ENCODE measurements at regions not wholly inside any gene's neighbourhood (a gene's known extent, or its start where the extent isn't known, plus 50 kb on each side); places are given as distances from the start of the nearest gene placed in this dataset.
"Not testable (repeated sequence)": the region's sequence is repeated elsewhere in the genome, so short reads cannot be mapped to it uniquely, and the experiment has no call there.

- TF ChIP-seq POLR2A (IDR thresholded peaks at IDR 0.05): no peak
- TF ChIP-seq, protein P1, sequence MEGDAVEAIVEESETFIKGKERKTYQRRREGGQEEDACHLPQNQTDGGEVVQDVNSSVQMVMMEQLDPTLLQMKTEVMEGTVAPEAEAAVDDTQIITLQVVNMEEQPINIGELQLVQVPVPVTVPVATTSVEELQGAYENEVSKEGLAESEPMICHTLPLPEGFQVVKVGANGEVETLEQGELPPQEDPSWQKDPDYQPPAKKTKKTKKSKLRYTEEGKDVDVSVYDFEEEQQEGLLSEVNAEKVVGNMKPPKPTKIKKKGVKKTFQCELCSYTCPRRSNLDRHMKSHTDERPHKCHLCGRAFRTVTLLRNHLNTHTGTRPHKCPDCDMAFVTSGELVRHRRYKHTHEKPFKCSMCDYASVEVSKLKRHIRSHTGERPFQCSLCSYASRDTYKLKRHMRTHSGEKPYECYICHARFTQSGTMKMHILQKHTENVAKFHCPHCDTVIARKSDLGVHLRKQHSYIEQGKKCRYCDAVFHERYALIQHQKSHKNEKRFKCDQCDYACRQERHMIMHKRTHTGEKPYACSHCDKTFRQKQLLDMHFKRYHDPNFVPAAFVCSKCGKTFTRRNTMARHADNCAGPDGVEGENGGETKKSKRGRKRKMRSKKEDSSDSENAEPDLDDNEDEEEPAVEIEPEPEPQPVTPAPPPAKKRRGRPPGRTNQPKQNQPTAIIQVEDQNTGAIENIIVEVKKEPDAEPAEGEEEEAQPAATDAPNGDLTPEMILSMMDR (IDR thresholded peaks at IDR 0.05): no peak
- no peak for TF ChIP-seq POLR2AphosphoS5 (IDR thresholded peaks at IDR 0.05)
- Histone ChIP-seq H3K4me1 (no peaks in the 10 kb centered on the region), H3K27ac (no peak overlapping the region), H3K36me3 (no peaks in the 10 kb centered on the region), H3K9me3 (no peaks in the 10 kb centered on the region), H3K27me3 (no peaks in the 10 kb centered on the region), H3K4me3 (no peak overlapping the region)
- intact Hi-C loops (cut with DNase I; ENCODE audit: low total_unique reads): no loop called here
- DNase-seq (ENCODE audit: low spot score in 2 of 2): no peak
Observed at GRCh38 chr1:213448776-213449175, 397.7 kb downstream of the RPS6KC1 start.

- no peaks in the 10 kb centered on the region for H3K36me3 ChIP-seq
- no peaks in the 10 kb centered on the region for H3K27me3 ChIP-seq
- H3K4me1 ChIP-seq: no peaks in the 10 kb centered on the region
- no peak for TF ChIP-seq POLR2AphosphoS5 (IDR thresholded peaks at IDR 0.05)
- no peak overlapping the region for H3K4me3 ChIP-seq
- DNase-seq (ENCODE audit: low spot score in 2 of 2): no peak
- H3K27ac ChIP-seq: no peak overlapping the region
- H3K9me3 ChIP-seq: no peaks in the 10 kb centered on the region
- intact Hi-C loops (cut with DNase I; ENCODE audit: low total_unique reads): no loop called here
Observed at GRCh38 chr1:213452501-213452900, 401.5 kb downstream of the RPS6KC1 start.

GRCh38 chr1:213457186-213457585 lies 406.1 kb downstream of the RPS6KC1 start:
- peak in 1 of 2 donors; percentile 33 for DNase-seq (ENCODE audit: low spot score in 2 of 2)
- H3K36me3 ChIP-seq: no peaks in the 10 kb centered on the region
- no peaks in the 10 kb centered on the region for H3K4me1 ChIP-seq
- H3K9me3 ChIP-seq: no peaks in the 10 kb centered on the region
- TF ChIP-seq, protein P1 (IDR thresholded peaks at IDR 0.05): no peak
- TF ChIP-seq POLR2AphosphoS5 (IDR thresholded peaks at IDR 0.05) (no peak), POLR2A (IDR thresholded peaks at IDR 0.05) (no peak)
- intact Hi-C loops (cut with DNase I; ENCODE audit: low total_unique reads): no loop called here
- peak overlapping the region; percentile 21 to 38 for H3K27ac ChIP-seq
- no peaks in the 10 kb centered on the region for H3K27me3 ChIP-seq
- H3K4me3 ChIP-seq: no peak overlapping the region

DNA sequence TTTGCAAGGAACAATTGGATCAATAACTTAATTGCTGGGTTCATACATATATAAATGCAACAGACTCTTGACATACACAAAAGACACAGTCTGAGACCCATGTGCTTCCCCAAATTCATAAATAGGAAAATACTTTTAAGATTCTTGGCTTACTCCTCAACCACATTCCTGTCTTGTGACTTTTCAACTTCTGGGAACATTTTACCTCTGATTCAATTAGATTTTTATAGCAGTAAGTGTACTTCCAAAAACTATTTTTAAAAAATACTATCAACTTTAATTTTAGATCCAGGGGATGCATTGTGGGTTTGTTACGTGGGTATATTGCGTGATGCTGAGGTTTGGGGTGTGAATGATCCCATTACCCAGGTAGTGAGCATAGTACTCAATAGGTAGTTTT lies 406.7 kb downstream of the RPS6KC1 start:
- intact Hi-C loops (cut with DNase I; ENCODE audit: low total_unique reads): no loop called here
- peak overlapping the region; percentile 23 to 48 for H3K27ac ChIP-seq

DNA sequence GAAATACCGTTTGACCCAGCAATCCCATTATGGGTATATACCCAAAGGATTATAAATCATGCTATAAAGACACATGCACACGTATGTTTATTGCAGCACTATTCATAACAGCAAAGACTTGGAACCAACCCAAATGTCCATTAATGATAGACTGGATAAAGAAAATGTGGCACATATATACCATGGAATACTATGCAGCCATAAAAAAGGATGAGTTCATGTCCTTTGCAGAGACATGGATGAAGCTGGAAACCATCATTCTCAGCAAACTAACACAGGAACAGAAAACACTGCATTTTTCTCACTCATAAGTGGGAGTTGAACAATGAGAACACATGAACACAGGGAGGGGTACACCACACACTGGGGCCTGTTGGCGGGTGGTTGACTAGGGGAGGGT lies 411.3 kb downstream of the RPS6KC1 start:
- intact Hi-C loops (cut with DNase I; ENCODE audit: low total_unique reads); H3K27me3 ChIP-seq; H3K9me3 ChIP-seq; DNase-seq (ENCODE audit: low spot score in 2 of 2); H3K4me1 ChIP-seq; H3K27ac ChIP-seq; H3K4me3 ChIP-seq; H3K36me3 ChIP-seq: not testable (repeated sequence)

More for the DNA sequence above, 406.7 kb downstream of the RPS6KC1 start:
- no peaks in the 10 kb centered on the region for H3K36me3 ChIP-seq
- no peak for DNase-seq (ENCODE audit: low spot score in 2 of 2)
- no peak overlapping the region for H3K4me3 ChIP-seq
- no peaks in the 10 kb centered on the region for H3K27me3 ChIP-seq
- H3K9me3 ChIP-seq: peaks cover 0 to 3% of the 10 kb centered on the region in 2 donors
- H3K4me1 ChIP-seq: no peaks in the 10 kb centered on the region
- TF ChIP-seq, protein P1 (IDR thresholded peaks at IDR 0.05): no peak
- no peak for TF ChIP-seq POLR2AphosphoS5 (IDR thresholded peaks at IDR 0.05)
- TF ChIP-seq POLR2A (IDR thresholded peaks at IDR 0.05): no peak

- peaks cover 0 to 3% of the 10 kb centered on the region in 2 donors for H3K9me3 ChIP-seq
- no peak for DNase-seq (ENCODE audit: low spot score in 2 of 2)
- no peaks in the 10 kb centered on the region for H3K27me3 ChIP-seq
- no peak overlapping the region for H3K27ac ChIP-seq
- H3K4me3 ChIP-seq: no peak overlapping the region
- H3K4me1 ChIP-seq: no peaks in the 10 kb centered on the region
- intact Hi-C loops (cut with DNase I; ENCODE audit: low total_unique reads): no loop called here
- H3K36me3 ChIP-seq: no peaks in the 10 kb centered on the region
- TF ChIP-seq POLR2AphosphoS5 (IDR thresholded peaks at IDR 0.05) (no peak), POLR2A (IDR thresholded peaks at IDR 0.05) (no peak)
- TF ChIP-seq, protein P1 (IDR thresholded peaks at IDR 0.05): no peak
Observed at GRCh38 chr1:213464786-213465460, 413.9 kb downstream of the RPS6KC1 start.
